NCI-H1105 treated with DMSO at 0.1 percent for 48 hours (cell line): ENCODE measurements at regions not wholly inside any gene's neighbourhood (a gene's known extent, or its start where the extent isn't known, plus 50 kb on each side); places are given as distances from the start of the nearest gene placed in this dataset.
A peak's percentile ranks its signal among the peaks of the same experiment; 100 is the strongest.

Experiments used
- DNase-seq: peaks from one replicate; lab custom pipeline; 2025; lab: John Stamatoyannopoulos, UW

DNA sequence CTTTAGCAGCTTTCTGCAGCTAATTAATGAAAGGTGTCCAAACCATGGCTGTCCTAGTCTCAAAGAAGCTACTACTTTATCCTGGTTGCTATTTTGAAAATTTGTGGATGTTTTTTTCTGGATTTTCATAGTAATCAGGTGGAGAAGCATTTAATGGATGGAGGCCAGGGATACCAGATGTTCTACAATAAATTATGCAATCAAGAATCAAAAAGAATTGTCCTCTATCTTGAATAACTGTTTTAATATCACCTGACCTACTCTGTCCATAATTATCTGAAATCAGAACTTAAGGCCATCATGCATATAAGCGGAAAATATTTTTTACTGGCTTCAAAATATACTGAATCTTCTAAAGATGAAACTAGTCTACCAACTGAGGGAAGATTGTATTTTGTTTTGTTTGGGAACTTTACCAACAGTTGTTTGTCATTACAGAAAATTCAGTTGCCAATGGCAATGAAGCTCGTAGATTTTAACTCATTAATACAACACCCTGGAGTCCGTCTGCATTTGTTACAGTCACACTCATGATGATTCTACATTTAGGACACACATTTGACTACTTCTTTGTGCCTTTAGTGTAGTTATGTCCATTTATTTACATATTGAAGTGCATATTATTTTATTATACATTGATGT is 762.3 kb upstream of the GRM7 start:
- DNase-seq = no peak

DNA sequence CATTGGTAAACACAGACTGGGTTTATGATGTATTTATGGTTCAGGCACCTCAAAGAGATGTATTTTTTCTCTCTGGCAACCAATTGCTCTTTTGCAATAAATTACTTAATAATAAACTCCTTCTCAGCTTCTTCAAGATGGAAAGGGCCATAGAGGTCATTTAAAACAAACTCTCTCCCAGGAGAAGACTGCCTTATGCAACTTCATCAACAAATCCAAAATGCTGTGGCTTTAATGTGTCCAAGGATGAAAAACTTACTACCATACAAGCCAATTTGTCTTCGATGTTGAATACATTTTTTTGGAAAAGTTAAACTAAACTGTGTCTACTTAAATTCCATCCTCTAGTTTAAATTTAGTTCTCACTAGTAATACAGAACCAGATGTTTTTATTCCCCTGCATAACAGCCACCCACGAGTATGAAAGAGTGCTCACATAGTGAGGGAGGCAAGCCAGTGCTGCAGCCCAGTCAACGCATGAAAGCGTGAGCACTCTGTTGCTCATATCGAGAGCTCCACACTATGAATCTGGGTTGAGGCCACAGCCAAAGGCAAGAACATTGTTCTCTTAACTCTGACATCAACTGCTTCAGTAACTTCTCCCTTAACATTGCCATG is 761.3 kb upstream of the GRM7 start:
- no peak for DNase-seq

DNA sequence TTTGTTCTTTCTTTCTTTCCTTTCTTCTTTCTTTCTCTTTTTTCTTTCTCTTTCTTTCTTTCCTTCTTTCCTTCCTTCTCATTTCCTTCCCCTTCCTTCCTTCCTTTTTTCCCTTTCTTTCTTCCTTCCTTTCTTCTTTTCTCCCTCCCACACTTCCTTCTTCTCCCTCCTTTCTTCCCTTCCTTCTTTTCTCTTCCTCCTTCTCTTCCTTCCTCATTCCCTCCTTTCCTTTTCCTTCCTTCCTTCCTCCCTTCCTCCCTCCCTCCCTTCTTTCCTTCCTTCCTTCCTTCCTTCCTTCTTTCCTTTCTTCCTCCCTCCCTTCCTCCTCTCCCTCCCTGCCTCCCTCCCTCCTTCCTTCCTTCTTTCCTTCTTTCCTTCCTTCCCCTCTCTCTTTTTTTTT is 755.7 kb upstream of the GRM7 start:
- no peak for DNase-seq

DNA sequence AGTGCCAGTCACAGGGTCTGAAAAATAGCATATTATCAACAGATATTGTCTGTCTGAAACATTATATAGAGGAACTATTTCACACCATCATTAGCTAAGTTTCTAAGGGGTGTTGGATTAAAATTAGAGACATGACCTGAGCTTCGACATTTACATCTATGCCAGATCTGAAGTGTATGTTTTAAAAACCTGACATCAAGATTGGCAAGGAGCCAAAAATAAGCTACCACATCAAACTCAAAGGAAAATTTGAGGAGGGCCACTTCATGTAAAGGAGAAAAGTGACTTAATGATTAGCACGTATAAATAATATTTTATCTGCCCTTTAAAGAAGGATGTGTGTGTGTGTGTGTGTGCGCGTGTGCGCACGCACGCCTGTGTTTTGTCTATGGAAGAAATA is 752.0 kb upstream of the GRM7 start:
- DNase-seq = peak; percentile 15

DNA sequence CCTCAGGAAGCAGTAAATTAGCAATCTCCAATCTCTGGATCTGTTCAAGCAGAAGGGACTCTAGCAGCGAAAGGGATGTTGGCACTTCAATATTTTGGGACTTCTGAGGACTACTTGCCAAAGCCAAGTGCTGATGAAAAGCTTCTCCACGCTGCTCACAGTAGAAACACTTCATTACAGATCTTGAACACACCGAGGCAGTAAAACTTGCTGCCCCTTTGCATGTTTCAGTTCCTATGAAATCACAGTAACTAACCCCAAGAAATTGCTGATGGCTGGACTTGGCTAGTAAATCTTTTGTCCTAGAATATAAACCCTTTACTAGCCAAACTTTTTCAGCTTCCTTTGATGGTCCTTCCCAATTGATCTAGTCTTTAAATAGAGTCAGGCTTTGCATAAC is 750.5 kb upstream of the GRM7 start:
- DNase-seq = no peak

DNA sequence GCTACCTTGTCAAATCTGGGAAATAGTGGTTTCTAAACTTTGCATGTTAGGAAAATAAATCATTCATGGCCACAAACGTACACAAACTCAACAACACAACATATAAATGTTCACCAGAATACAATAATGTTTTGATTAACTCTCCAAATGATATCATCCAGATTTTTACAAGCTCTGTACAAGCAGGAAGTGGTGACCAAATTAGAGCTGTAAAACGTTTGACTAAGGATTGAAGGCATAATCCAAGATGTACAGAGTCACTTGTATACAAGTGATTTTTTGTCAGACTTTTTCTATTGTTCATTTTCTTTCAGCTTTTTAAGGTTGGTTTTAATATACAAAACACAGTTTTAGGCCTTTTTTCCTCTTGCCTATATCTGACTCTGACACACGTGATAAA is 748.4 kb upstream of the GRM7 start:
- no peak for DNase-seq

DNA sequence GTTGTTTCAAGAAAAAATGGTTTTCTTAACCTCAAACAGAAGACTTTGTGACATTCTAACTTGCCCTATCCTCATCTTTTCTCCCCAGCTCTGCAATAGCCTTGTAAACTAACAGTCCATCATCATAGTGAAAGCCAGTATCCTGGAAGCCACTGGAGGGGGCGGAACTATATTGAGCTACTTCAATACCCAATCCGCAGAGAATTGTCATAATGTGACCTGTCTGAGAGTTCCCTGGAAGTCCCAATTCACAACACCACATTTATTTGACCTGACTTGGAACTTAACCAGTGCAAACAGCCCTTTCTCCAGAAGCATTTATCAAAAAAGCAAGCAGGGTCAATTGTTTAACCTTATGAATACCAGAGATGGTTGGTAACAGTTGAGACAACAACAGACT is 747.6 kb upstream of the GRM7 start:
- DNase-seq = no peak

DNA sequence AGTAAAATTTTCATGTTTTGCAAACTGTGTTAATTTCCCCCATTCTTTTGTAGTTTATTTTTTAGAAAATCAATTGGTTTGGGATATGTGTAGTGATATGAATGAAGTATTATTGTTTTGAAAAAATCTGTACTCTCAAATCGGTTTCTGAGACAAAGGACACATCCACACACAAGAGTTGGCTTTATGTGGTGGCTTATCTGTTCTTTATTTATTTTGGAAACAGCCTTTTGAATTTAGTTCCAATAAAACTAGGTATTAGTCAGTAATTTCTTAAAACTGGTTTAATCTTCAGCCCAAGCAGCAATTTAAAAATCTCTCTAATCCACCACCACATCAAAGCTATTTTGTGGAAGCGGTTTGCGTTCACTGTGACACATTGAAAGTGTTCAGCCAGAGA is 741.5 kb upstream of the GRM7 start:
- DNase-seq = no peak

DNA sequence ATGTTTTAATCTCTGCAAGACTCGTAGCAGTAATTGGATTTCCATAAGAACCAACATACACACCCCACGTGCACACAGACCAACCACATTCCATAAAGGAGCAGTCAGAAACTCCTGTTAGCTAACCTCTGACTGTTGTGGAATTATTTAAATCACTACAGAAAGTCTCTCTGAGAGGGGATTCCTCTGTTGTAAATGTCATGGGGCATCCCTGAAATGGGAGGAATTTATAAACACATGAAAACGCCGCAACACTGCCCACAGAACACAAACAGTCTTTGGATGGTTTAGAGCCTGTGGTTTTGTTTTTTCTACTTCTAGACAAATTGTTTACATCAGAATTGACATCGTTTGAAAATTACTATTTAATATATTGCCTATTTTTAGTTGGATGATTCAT is 740.1 kb upstream of the GRM7 start:
- no peak for DNase-seq

DNA sequence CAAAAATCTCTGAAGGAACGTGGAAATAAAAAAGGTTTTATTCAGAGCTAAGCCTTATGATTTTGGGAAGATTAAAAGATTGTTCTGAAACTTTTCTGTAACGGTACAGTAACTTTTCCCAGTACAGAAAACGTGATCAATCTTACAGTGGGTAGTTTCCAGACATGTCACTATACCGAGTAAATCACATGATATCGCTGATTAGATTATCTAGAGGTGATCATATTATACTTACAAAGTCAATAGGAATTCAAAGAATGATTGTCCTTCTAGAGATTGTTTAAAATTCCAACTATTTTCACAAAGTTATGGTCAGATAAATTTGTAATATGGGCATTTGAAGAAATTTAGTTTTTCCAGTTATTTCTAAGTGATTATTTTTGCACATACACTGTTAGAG is 736.0 kb upstream of the GRM7 start:
- no peak for DNase-seq

DNA sequence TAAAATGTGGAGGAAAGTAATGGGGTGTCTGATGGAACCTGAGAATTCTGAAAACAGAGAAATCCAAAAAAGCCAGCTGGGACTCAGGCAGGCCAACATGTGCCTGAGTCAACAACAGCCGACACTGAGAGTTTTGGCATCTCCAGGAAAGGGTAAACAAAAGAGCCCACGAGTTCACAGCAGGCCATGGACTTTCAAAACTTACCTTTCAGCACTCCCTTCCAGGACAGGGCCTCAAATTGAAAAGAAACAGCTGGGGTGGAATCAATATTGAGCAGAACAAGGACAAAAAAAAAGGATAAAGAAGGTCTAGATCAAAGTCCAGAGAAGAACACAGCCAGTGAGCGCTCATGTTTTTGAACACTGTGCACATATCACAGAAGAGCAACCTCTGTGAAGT is 735.4 kb upstream of the GRM7 start:
- no peak for DNase-seq

DNA sequence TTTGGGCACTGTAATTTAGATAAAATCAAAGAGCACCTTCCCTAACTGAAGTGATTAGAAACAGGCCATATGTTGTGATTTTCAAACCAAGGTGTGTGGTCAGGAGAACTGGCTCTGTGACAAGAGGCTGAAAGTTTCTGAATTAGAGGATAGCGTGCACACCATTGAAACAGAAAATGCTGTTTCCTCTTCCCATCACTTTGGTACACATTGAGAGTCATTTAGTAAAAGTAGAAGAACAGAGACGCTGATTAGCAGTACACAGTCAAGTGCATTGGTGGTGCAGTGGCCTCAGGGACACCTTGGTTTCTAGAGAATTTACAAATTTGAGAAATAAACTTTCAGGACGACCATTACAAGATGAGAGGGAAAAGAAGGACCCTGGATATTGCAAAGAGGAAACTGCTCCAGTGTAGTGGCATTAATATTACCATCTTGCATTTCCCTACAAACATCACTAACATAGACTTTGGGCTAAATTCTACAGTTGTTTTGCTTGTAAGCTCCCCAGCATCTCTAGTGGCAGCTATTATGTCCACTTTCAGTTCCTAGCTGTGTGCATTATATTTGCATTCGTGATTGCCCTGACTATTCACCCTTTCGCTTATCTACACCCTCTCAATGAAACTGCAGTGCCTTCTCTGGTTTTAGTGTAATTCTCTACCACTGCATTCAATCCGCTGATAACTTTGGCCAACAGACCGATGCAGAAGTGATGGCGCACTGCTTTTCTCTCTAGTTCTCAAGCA is 728.1 kb upstream of the GRM7 start:
- no peak for DNase-seq

DNA sequence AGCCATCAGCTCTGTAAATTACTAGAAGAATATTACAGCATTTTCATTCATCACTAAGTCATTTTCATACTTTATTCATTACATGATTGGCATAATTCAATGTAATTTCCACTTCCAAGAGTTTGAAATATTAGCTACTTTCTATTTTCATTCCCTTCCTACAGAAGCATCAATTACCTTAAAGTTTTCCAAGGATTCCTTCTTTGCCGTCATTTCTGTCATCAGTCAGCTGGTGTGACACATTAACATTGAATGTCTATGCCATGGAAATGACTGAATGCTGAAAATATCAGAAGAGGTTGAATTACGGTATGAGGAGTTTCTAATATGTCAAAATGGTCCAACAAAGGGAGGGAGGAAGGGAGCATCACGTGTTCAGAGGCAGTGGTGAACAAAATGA is 718.2 kb upstream of the GRM7 start:
- no peak for DNase-seq

DNA sequence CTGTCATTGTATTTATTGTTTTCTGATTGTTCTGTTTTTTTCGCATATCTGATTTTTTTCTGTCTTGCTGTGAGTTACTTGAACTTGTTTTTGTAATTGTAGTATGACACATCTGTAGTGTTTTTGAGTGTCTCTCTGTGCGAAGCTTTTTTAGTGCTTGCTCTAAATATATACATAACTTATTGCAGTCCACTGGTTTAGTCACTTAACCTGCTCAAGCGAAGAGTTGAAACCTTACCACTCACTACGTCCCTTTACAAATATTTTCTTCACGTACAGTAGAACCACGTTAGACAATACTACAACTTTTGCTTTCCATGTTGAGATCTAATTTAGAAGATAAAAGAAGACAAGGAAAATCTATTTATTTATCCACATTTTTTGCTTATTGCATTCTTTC is 713.0 kb upstream of the GRM7 start:
- DNase-seq = no peak

DNA sequence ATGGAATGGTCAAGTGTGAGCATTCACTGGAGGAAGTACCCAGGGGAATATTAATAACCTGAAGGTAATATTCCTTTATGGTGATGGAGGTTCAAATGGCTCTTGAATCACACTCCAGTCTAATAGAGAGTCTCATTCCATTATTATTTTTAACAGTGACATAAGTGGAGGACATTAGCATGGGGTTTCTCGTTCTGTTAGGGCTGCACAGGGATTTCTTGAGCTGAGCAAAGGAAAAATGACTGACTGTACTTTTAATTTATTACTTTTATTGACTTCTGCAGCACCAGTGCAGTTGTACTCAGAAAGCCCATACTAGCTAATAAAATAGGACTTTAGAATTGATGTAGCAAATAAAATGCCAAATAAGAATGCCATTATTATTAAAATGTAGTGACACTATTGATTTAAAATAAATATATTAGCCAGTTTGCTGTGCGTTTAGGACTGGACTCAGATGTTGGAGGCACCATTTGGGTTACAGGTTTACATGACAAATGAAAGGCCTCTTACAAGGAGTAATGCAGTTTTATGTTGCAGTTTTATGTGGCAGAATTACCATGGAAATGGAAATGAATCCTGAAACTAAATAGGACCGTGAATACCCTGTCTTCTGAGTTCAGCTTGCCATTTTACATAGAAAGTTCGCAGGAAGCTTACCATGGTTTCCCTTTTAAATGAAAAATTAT is 705.1 kb upstream of the GRM7 start:
- DNase-seq = no peak

DNA sequence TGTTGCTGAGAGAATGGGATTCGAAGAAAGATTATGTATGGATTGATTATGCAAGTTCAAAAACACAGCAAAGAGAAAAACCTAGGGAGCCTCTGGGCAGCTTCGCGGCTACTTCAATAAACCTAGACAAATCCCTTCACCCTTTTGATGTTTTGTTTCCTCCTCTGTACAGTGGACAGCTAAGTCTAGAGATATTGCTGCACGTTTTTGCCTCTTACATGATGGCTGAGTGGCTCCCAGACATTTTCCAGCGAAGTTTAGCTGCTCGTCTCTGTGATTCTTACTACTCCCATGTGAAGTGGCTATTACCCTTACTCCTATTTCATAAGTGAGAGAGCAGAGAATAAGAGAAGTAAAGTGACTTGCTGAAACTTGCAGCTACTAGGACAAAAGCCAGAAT is 695.0 kb upstream of the GRM7 start:
- DNase-seq = no peak

DNA sequence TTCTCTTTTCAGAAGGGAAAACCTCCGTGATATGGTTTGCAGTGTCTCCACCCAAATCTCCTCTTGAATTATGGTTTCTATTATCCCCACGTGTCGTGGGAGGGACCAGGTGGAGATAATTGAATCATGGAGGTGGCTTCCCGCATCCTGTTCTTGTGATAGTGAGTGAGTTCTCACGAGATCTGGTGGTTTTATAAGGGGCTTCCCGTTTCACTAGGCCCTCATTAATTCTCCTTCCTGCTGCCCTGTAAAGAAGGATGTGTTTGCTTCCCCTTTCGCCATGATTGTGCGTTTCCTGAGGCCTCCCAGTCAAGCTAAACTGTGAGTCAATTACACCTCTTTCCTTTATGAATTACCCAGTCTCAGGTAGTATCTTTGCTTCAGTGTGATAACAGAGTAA is 692.7 kb upstream of the GRM7 start:
- no peak for DNase-seq

DNA sequence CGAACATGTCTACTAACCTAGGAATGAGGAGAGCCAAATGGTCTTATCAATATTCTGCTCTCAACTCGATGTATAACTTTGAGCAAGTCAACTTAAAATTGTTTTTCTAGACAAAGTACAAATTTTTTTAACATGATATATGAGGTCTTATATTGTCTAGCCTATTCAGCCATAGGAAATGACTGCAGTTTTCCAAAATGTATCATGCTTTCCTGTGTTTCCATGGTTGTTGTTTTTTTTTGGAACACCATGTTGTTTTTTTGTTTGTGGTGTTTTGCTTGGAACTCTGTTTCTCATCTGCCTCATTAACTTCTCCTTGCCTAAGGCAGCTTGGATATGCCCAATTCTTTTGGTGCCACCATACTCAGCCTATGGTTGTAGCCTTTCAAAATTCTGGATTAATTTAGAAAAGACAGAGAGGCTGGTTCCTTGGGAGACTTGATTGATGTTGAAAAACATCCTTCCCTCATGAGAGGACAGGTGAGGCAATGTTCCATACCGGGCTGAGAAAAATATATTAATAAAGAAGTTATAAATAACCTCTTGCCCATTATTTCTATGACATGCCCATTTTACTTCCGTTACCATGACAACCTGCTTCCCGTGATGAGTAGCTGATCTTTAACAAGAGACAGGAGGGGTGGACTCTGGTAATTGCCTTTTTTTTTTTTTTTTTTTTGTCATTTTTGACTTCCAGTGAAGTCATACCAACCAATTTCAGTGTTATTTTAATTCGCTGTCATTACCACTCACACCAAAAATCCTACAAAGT is 687.9 kb upstream of the GRM7 start:
- DNase-seq = no peak

DNA sequence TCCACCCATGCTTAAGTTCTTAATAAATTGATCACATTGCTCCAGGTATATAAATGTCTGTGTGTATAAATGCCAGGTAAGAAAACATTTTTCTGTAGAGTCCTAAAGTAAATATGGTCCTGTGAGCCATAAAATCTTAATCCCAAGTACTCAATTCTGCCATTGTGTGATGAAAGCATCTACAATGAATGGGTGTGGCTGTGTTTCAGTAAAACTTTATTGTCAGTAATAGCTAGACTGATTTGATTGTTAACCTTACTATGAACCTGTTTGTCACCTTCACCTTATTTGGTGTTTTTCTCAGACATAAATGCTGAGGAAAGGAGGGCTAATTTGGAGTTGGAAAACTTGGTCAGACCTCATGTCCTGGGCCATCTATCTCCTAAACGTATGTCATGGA is 683.5 kb upstream of the GRM7 start:
- no peak for DNase-seq

DNA sequence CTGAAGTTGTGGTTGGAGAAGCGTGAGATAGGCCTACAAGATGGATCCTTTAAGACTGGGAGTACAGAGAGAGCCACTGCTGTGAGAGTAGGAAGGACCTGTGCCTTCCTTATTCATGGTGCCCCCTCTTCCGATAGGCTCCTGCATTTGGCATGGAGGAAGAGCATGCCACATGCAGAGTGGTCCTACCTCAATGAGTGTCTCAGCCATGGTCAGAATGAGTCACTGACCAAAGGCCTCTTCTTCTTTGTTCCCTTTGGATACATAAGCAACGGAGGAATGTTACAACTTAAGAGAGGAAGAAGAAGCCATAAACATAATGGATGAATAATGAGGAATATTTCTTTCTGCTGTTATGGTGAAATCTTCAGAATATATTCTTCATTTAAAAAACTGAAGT is 681.2 kb upstream of the GRM7 start:
- DNase-seq = no peak

DNA sequence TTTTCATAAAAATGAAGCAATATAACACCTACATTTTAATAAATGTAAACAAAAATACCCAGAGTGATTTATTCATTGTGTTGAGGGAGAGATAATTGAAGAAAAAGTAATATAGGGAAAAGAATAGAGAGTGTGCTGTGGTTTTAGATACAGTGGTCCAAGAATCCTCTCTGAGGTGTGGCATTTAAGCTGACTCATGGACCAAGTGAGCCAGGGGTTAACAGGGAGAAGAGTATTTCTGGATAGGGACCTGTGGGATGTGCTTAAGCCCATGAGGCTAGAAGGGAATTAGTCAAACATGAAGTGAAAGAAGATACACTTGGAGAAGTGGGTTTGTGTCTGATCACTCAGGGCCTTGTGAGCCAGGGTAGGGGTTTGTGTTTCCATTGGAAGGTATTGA is 680.7 kb upstream of the GRM7 start:
- no peak for DNase-seq

DNA sequence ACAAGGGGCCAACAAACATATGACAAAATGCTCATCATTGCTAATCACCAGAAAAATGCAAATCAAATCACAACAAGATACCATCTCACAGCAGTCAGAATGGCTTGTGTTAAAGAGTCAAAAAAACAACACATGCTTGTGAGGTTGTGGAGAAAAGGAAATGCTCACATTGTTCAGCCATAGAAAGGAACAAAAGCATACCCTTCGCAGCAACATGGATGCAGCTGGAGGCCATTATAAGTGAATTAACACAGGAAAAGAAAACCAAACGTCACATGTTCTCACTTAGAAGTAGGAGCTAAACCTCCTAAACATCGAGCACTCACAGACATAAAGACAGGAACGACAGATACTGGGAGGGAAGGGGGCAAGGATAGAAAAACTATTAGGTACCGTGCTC is 678.4 kb upstream of the GRM7 start:
- no peak for DNase-seq
